HG03442 (cell line): ENCODE measurements at regions not wholly inside any gene's neighbourhood (a gene's known extent, or its start where the extent isn't known, plus 50 kb on each side); places are given as distances from the start of the nearest gene placed in this dataset.

ENCODE experiments used
- ATAC-seq: cut with Tn5 transposase; IDR thresholded peaks from one replicate; pipeline ENCODE4 v1.9.1; 2021; ENCODE audit warnings: mild to moderate bottlenecking, moderate library complexity; ENCODE audit not compliant: unreplicated experiment

- no peak for ATAC-seq
These were observed 163.5 kb upstream of the LYZL2 start for GRCh38 chr10:30793093-30793492.

- no peak for ATAC-seq
These were observed 162.5 kb upstream of the LYZL2 start for GRCh38 chr10:30792025-30792424.

GRCh38 chr10:30791197-30791611 is 161.7 kb upstream of the LYZL2 start:
- ATAC-seq: no peak

- no peak for ATAC-seq
These were observed 160.3 kb upstream of the LYZL2 start for GRCh38 chr10:30789806-30790205.

GRCh38 chr10:30788307-30788706 is 158.8 kb upstream of the LYZL2 start:
- ATAC-seq: no peak

- ATAC-seq: no peak
These were observed 157.4 kb upstream of the LYZL2 start for GRCh38 chr10:30786906-30787305.

- ATAC-seq: no peak
These were observed 156.6 kb upstream of the LYZL2 start for GRCh38 chr10:30786131-30786530.

- ATAC-seq: peak; percentile 30
These were observed 155.5 kb upstream of the LYZL2 start for GRCh38 chr10:30784897-30785605.

GRCh38 chr10:30784524-30784896 is 155.0 kb upstream of the LYZL2 start:
- no peak for ATAC-seq

- ATAC-seq: no peak
These were observed 154.5 kb upstream of the LYZL2 start for GRCh38 chr10:30783939-30784501.

GRCh38 chr10:30782537-30783461 is 153.2 kb upstream of the LYZL2 start:
- ATAC-seq: peak; percentile 51

GRCh38 chr10:30782157-30782536 is 152.6 kb upstream of the LYZL2 start:
- no peak for ATAC-seq

- ATAC-seq: no peak
These were observed 152.1 kb upstream of the LYZL2 start for GRCh38 chr10:30781670-30782121.

- ATAC-seq: no peak
These were observed 149.2 kb upstream of the LYZL2 start for GRCh38 chr10:30778769-30779168.

GRCh38 chr10:30775779-30776591 is 146.4 kb upstream of the LYZL2 start:
- no peak for ATAC-seq

GRCh38 chr10:30774261-30774660 is 144.7 kb upstream of the LYZL2 start:
- ATAC-seq: no peak

GRCh38 chr10:30773501-30773900 is 143.9 kb upstream of the LYZL2 start:
- ATAC-seq: no peak

- no peak for ATAC-seq
These were observed 141.3 kb upstream of the LYZL2 start for GRCh38 chr10:30770816-30771215.

GRCh38 chr10:30770229-30770628 is 140.7 kb upstream of the LYZL2 start:
- no peak for ATAC-seq

GRCh38 chr10:30769361-30769760 is 139.8 kb upstream of the LYZL2 start:
- ATAC-seq: no peak

GRCh38 chr10:30765616-30766015 is 136.1 kb upstream of the LYZL2 start:
- no peak for ATAC-seq
